DMS53 (cell line): ENCODE measurements at regions not wholly inside any gene's neighbourhood (a gene's known extent, or its start where the extent isn't known, plus 50 kb on each side); places are given as distances from the start of the nearest gene placed in this dataset.
A peak's percentile ranks its signal among the peaks of the same experiment; 100 is the strongest.

Experiments used
- DNase-seq: peaks from one replicate; lab custom pipeline; 2025; lab: John Stamatoyannopoulos, UW

DNA sequence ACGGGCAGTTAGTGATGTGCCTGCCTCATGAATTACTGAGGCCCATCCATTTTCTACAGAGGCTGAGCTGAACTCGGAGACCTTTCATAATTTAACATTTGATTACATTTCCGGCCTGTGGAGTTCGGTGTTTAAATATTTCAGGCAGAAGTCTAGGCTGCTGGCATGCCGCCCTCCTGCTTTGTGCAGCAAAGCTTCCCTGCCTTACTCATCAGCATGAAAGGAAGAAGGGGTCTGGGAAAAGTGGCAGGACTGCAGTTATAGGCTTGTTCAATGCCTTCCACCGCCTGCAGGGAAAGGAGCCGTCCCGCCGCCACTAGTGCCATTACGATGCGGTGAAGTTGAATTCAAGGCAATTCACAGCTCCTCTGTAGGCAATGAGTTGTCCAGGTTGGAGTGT, 527.9 kb downstream of the NPHP4 start:
- DNase-seq, result no peak

DNA sequence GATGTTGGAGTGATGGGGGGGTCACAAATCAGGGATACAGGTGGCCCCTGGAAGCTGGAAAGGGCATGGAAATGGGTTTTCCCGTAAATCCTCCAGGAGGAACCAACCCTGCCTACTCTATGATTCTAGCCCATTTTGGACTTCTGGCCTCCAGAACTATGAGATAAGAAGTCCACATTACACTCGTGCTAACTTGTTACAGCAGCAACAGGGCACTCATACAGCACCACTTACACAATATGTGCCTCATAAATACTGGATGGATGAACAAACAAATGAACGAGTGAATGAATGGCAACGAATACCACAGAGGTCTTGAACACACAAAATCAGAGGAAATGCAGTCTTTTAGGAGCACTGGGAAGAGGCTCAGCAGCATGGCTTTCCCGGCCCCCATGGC, 531.3 kb downstream of the NPHP4 start:
- no peak for DNase-seq

DNA sequence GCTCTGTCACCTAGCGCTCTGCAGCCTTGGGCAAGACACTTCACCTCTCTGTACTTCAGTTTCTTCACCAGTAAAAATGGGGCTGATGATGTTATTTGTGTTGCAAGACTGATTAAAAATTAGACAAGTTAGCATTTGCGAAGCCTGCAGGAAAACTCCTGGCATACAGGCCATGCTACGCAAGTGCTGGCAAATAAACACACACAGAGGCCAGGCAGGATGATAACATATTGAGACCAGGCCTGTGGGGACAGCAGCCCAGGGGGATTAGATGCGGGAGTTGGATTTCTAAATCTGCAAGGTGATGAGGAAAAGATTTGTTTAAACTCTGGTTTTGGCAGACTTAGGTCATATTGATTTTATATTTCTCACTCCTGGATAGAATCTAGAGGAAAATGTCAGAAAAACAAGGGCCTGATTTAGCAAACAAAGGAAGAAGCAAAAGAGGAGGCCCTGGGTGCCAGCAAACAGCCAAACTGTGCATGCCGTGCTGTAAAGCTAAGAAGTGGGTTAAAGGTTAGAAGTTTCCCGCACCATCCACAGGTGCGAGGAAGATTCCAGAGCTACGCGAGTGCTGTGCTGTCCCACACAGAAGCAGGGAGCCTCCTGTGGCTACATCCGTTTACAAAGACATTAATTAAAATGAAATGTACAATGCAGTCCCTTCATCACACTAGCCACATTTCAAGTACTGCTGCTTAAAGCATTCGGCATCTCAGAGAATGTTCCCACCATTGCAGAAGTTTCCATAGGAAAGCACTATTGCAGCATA, 532.2 kb downstream of the NPHP4 start:
- DNase-seq, result no peak

DNA sequence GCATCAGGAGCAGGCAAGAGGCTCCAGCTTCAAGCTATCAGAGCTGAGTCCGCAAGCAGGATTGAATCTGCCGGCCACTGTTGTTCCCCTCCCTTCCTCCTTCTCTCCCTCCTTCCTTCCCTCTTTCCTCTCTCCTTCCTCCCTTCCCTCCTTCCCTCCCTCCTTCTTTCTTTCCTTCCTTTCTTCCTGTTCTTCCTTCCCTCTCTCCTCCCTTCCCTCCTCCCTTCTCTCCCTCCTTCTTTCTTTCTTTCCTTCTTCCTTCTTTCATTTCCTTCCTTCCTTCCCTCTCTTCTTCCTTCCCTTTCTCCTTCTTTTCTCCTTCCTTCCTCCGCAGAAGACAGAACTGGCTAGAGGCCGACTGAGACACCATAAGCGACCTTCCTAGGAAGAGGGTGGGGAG, 534.0 kb downstream of the NPHP4 start:
- no peak for DNase-seq

DNA sequence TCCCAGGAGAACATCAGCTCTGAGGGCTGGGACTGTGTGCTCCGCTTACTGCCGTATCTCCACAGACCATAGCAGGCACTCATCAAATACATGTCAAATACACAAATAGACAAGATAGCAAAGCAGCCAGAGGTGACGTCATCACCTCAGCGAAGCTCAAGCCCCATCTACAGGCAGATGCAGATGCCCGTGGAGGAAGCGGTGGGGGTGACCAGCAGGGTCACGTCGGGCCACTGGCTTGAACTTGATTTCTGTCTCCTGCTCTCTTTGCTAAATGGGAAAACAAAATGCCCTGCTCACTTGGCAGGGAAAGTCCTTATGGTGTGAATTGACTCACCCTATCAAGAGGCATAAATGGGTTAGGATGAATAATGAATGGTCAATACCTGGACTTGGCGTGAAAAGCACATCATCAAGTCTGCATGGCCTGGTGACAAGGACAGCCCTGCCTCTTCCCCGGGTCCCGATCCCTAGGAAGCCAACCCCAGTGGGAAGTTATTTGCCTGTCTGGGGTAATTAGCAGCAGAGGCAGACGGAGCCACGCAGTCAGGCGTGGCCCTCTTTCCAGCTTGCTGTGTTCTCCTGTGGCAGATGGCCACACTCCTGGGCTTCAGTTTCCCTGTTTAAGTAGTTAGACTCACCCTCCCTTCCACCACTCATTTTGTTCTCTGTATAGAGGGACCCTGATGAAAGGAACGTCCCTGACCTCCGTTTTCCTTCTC, 536.0 kb downstream of the NPHP4 start:
- DNase-seq, result peak; percentile 10

DNA sequence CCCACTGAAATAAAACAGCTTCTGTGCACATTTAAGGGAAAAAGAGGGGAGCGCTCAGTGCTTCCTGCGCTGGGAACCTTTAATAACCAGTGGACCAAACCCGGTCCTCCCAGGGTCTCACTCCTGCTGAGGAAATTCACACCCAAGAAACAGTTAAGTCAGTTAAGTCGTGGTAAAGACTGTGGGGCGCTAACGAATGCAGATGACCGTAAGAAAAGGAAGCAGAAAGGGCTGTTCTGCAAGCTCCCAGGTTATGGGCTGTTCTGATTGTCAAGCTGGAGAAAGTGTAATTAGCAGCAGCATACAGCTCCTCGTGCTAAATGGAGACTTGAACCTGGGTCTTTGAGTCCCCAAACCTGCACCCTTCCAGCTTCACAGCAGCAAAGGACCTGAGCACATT, 536.6 kb downstream of the NPHP4 start:
- no peak for DNase-seq

DNA sequence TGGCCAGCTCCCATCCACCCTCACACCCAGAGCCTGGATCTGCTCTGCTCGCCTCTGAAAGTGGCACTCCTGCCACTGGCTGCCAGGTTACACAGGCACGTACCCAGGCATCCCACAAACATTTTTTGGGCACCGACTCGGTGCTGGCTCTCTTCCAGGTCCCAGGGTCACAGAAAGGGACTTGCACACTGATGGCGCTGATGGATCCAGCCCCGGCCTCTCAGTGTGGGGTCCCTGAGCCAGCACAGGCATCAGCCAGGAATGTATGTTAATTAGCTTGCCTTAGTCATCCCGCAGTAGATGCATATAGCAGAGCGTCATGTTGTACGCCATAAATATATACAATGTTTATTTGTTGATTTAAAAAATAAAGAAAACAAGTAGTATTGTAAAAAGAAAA, 537.2 kb downstream of the NPHP4 start:
- DNase-seq, result no peak

DNA sequence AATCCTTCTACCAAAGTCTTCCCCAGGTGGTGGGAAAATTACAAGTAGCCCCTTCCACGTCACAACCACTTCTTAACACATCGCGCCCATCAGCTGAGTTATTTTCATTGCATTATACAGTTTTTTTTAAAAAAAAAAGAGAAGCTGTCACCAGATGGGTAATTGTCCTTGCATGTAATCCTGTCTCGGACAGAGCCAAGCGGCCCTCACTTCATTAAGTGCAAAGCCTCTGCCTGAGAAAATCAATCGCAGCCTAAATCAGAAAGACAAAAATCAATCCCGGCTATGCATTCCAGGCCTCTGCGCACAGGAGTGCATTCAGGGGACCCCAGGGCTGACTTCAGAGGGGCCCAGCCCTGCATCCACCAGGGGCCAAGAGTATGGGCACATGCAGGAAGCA, 538.9 kb downstream of the NPHP4 start:
- no peak for DNase-seq

DNA sequence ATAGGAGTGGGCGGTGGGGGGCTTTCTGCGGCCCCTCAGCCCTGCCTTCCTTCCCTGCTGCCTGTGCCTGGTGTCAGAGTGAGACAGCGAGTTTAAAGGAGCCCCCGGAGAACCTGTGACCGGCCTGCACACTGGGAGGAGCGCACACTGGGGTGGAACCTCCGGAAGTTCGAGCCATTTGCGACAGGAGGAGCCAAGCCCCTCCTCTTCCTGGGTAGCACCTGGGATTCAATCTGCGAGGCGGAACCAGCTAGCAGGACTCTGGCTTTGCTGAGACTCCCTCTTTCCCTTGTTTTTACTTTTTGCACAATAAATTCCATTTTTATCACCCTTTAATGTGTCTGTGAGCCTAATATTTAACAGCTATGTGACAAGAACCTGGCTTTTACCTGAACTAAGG, 540.6 kb downstream of the NPHP4 start:
- no peak for DNase-seq

DNA sequence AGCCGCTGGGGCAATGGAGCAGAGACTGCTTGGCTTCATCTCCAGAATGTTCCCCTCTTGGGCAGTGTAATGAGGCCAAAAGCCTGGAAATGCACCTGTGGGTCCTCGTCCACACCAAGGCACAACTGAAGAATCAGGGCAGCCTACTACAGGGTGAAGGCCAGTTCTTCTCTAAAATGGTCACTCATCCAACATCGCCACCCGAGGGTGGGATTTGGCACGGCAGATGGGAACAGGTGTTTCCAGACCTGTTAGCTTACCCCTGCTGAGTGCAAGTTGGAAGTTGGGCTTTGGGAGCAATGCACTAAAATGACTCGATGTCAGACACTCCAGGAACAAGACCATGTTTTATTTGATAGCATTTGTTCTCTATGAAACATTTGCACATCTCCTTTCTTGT, 543.7 kb downstream of the NPHP4 start:
- DNase-seq, result no peak

DNA sequence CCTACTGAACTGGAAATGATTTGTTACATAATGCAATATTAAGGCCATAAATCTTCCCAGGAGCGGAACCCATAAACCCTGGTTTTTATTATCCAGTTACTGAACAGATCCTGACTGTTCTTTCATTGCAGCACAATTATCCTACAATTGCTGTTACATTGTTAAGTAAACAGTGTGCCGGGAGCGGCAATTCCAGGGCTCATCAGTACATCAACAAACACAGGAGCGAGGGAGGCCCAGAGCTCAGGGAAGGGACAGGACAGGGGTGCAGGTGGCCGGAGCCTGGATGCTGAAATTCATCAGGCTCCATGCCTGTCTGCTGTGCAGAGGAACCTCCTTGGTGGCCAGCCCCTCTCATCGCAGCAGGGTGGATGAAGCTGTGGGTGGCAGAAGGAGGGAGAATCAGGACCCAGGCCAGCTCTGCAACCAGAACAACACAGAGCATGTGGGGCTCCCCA, 544.7 kb downstream of the NPHP4 start:
- no peak for DNase-seq

DNA sequence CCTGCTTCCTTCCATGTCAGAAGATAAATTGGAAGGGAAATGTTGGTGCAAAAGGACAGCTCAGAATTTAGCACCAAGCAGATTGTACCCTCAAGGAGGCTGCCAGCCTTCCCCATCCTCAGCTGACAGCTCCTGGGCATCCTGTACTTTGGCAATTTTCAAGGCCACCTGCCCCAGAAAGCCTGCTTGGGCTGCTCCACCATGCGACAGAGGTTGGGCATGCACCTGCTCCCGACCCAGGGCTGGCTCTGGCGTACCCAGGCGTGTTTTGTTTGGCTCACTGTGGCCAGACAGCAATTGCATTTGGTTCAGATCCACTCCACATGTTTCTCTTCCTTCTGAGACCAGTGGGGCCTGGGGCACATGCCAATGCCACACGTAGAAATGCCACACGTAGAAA, 547.8 kb downstream of the NPHP4 start:
- no peak for DNase-seq

DNA sequence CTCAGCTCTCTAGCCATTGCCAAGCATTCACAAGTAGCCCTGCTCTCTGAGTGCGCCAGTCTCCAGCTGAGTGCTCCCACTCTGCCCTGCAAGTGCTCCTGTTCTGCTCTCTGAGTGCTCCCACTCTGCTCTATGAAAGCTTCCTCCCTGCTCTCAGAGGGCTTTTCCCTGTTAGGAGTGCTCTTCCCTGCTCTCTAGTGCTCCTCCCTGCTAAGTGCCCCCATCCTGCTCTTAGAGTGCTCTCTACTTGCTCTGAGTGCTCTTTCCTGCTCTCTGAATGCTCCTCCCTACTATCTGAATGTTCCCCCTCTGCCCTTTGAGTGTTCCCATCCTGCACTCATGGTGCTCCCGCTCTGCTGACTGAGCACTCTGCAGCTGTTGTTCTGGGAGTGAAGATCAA, 555.4 kb downstream of the NPHP4 start:
- DNase-seq, result no peak

DNA sequence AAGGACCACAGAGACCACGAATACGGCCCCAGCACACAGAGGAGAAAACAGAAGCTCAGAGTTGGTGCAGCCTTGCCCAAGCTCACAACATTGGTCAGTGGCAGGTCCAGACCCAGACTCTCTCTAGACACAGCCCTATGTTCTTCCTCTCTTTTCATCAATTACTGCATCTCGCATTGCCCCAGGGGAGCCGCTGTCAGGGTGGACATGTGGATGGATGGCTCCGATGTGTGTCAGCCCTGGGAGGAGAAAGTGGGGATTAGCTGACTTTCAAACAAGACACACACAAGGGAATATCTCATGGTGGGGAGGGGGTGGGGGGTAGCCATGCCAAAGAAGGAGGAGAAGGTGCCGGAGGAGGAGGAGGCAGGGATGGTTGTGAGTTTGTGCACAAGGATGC, 556.8 kb downstream of the NPHP4 start:
- DNase-seq, result no peak

DNA sequence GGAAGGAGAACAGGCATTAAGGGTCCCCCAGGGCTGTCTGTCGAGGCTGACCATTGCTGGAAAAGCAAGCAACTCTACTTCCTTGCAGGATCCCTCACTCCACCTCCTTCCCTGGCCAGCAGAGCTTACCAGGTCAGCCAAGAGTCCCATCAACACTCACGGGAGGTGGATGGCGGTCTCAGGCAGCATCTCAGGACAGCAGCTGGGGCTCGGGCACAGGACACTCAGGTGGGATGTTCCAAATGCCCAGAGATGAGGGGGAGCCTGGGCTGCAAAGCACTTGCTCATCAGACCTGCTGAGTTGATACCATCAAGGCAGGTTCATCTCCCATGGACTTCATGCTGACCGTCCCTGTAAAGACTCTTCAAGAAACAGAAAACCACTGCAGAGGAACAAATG, 559.8 kb downstream of the NPHP4 start:
- no peak for DNase-seq

DNA sequence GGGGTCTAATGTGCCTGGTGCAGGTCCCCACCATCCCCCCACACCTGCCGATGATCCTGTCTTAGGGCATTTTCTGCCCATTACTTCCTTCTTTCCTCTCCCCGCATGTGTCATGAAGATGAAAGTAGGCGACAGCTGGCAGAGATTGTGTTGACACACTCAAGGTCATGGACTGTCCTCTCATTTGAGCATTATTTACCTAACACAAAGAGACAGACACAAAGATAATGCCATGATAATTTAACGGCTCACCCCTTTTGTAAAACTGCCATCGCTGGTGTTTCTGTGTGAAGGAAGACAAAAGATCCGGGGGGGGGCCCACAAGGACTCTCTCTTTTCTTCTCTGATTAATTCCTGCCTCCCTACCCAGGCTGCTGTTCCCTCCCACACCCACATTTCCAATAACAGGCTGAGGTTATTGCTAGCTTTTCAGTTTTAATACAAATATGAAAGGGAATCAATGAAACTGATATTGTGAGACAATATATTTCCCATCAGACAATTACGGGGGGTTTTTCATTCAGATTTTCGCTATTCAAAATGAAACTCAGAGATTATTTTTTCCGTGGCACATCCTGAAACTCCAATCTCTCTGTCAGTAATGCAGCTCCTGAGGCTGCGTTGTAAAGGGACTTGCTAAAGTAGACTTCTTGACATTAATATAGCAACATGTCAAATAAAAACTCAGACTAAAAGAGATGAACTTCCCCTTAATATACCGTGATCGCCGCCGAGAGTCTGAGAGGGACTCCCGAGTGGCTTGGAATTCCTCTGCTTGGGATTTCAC, 561.1 kb downstream of the NPHP4 start:
- peak; percentile 44 for DNase-seq

DNA sequence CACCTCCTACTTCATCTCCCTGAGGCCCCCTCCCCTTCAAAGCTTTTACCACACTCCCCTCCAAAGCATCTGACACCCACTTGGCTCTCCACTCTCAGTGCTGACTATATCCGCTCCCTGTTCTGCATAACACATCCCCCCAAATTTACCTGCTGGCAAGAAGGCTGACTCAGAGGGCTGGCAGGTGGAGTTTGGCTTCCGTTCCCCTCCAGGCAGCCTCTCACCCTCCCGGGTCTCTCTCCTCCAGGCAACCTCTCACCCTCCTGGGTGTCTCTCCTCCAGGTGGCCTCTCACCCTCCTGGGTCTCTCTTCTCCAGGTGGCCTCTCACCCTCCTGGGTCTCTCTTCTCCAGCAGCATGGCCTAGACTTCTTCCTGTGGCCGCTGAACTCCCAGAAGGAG, 562.1 kb downstream of the NPHP4 start:
- no peak for DNase-seq

DNA sequence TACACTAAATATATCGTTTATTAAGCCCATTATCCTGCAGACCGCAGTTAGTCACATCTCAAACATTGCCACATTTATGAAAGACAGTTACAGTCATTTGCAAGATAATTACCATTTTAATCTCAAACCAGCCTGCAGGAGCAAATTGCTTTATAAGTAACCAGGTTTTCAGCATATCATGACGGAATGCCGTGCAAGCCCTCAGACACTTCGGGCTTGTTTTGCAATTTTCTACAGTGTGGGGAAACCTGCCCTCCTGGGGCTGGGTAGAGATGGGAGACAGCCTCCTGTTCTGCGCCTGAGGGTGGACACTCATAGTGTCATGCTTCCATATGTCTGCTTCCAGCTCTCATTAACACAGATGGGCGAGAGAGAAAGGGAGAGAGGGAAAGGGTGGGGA, 563.9 kb downstream of the NPHP4 start:
- DNase-seq, result no peak

DNA sequence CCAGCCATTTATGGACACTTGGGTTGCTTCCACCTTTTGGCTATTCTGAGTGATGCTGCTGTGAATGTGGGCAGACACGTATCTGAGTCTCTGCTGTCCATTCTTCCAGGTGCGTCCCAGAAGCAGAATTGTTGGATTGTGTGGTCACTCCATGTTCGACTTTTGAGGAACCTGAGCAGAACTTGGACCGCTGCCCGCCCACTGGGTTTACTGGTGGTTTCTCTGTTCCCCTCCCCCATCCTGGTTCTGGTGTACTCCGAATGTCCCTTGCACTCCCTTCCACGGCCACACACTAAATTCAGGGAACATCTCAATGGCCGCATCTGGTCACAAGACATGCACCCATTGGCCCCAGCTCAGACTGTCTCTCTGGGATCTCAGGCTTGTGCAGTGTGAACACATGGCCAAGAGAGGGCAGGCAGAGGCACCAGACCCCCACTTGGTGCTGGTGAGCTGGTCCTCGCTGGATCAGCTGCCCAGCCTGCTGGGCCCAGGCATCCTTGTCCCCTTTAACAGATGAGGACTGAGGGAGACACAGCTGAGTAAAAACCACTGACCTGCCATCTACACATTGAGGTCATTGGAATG, 565.1 kb downstream of the NPHP4 start:
- no peak for DNase-seq

DNA sequence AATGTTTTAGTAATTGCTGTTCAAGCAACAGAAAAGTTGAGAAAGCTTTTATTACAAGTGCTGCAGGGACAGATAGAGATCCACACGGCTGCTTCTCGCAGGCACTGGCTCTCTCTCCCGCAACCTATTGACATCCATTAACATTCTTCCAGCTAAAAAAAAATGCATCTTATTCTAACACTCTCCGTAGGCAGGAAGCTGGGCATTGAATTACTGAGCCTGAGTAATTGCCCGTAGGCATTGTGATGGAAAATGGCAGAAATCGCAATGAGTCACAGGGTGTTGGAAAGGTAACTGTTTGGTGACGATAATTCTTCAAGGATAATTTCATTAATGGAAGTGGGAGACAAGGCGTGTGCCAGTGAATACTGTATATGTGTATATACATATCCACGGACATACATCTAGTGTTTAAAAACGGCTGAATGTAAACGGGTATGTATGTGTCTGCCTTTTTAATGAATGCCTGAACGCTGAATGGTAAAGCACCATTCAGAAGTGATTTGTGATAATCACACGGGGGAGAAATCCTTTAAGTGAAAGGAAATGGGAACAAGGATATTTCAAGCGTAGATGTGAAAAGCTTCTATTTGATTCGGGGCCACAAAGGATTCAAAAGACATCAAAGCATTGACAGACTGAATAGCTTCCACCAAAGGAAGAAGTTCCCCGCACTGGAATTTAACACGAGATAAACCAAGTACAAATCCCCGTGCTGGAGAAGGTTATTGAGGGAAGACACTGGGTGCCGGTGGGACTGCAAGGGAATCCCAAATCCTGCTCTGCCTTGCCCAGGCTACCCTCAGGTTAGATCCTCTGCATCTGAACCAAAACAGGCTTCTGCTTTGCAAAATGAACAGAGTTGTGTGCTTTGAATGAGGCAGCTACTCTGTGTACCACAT, 567.2 kb downstream of the NPHP4 start:
- DNase-seq, result no peak

DNA sequence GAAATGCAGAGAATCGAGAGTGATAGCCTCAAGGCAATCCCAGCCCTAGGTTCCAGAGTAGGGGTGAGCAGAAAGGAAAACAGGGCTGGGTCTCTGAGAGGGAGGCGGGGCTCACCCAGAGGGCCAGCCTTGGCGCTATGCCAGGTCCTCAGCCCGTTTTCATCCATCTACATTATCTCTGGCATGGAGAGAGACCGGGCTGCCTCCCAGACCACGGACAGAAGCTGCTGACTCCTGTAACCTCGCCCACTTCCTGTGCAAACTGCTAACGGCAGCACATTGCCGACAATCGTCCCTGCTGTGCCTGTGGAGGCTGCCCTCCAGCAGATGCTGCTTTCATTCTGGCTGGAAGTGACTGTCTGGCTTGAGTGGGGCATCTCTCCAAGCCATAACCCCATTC, 569.1 kb downstream of the NPHP4 start:
- DNase-seq, result no peak

DNA sequence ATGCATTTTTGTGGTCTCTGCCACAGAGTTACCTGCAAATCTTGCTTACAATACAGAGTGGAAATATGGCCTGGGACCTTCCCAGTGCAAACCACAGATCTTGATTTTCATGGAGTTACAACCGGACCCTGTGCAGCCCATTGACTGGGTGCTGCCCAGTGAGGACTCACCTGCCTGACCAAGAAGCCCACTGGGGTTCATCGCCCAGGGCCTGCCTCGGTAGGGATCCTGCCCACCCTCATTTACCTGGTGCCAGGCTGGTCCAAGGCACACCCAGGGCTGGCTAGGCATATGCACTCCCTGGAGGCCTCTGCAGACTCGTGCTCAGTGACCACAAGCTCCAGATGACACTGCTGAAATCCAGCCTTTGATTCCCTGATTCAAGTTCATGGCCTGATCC, 572.7 kb downstream of the NPHP4 start:
- DNase-seq, result no peak
